ENCODE measurements at regions not wholly inside any gene's neighbourhood (a gene's known extent, or its start where the extent isn't known, plus 50 kb on each side); places are given as distances from the start of the nearest gene placed in this dataset.

- no peak for TF ChIP-seq POLR2AphosphoS5 (IDR thresholded peaks at IDR 0.05)
- TF ChIP-seq CTCF (IDR thresholded peaks at IDR 0.05), result no peak
- TF ChIP-seq POLR2A (IDR thresholded peaks at IDR 0.05), result no peak
Measured at GRCh38 chr7:66571568-66571967, 57.1 kb upstream of the KCTD7 start.
